ENCODE measurements at regions not wholly inside any gene's neighbourhood (a gene's known extent, or its start where the extent isn't known, plus 50 kb on each side); places are given as distances from the start of the nearest gene placed in this dataset.

GRCh38 chr3:150098621-150099020 lies 127.9 kb upstream of the PFN2 start:
- TF ChIP-seq POLR2AphosphoS5 (IDR thresholded peaks at IDR 0.05; ENCODE audit: low read depth, low read length) (no peak), POLR2A (IDR thresholded peaks at IDR 0.05; ENCODE audit: low read depth, low read length) (no peak), TAF1 (IDR thresholded peaks at IDR 0.05; ENCODE audit: borderline replicate concordance, low read depth, low read length) (no peak)

Measured in GM12892 (cell line).